ENCODE measurements at regions not wholly inside any gene's neighbourhood (a gene's known extent, or its start where the extent isn't known, plus 50 kb on each side); places are given as distances from the start of the nearest gene placed in this dataset.

DNA sequence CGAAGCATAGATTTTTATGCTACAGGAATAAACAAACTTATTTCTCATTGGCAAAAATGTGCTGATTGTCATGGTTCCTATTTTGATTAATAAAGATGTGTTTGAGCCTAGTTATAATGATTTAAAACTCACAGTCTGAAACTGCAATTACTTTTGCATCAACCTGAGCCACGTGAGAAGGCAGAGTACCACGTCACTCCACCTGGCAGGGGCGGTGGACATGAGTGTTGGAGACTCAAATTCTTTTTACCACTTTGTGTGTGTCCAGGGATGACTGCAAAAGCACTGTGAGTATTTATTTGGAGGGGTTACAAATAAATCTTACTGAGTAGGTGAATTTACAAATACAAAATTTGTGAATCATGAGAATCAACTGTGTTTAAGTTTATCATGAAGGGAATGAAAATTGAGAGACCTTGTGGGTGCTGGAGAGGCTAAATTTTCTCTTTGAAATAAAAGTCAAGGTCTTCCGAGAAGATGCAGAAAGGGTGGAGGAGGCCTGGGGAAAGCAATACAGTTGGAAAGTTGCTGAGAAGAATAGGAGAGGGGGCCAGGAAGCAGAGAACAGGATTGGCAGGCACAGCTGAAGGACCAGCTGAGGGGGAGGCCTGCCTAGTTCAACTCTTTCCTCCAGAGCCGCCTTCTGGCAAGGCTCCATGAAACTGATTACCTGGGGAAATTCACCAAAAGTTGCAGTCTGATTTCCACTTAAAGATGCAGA is 316.4 kb downstream of the MYCN start:
- DNase-seq (ENCODE audit: low spot score) (no peak), ATAC-seq (ENCODE audit: low read depth) (no peak)
- Histone ChIP-seq H3K4me1 (ENCODE audit: insufficient read depth, poor library complexity, severe bottlenecking) (no peaks in the 10 kb centered on the region), H3K9me3 (ENCODE audit: severe bottlenecking) (no peaks in the 10 kb centered on the region), H3K4me3 (ENCODE audit: severe bottlenecking) (no peak overlapping the region), H3K27ac (ENCODE audit: poor library complexity, severe bottlenecking) (no peak overlapping the region), H3K27me3 (ENCODE audit: insufficient read depth, poor library complexity, severe bottlenecking) (no peaks in the 10 kb centered on the region), H3K36me3 (ENCODE audit: low read depth) (no peaks in the 10 kb centered on the region)
- TF ChIP-seq, protein P1, sequence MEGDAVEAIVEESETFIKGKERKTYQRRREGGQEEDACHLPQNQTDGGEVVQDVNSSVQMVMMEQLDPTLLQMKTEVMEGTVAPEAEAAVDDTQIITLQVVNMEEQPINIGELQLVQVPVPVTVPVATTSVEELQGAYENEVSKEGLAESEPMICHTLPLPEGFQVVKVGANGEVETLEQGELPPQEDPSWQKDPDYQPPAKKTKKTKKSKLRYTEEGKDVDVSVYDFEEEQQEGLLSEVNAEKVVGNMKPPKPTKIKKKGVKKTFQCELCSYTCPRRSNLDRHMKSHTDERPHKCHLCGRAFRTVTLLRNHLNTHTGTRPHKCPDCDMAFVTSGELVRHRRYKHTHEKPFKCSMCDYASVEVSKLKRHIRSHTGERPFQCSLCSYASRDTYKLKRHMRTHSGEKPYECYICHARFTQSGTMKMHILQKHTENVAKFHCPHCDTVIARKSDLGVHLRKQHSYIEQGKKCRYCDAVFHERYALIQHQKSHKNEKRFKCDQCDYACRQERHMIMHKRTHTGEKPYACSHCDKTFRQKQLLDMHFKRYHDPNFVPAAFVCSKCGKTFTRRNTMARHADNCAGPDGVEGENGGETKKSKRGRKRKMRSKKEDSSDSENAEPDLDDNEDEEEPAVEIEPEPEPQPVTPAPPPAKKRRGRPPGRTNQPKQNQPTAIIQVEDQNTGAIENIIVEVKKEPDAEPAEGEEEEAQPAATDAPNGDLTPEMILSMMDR (IDR thresholded peaks at IDR 0.05; ENCODE audit: poor library complexity, severe bottlenecking), result no peak

DNA sequence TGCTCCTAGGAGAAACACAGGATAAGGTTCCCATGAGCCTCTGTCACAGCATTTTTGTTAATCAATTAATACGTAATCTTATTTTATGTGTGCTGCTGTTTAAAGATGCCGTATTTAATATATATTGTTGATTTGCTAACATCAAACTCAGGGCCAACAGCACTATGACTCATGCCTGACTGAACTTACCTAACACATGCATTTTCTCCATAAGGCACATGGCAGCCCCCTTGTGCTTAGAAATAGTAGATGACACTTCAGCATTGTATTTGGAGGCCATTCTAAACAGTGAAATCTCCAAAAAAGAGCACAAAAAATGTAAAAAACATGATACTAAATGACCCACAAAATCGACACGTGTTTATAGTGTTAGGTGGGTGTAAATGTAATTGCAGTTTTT is 314.8 kb downstream of the MYCN start:
- ATAC-seq (ENCODE audit: low read depth), result no peak
- no peak overlapping the region for H3K4me3 ChIP-seq (ENCODE audit: severe bottlenecking)
- TF ChIP-seq, protein P1 (IDR thresholded peaks at IDR 0.05; ENCODE audit: poor library complexity, severe bottlenecking), result peak; percentile 4
- H3K9me3 ChIP-seq (ENCODE audit: severe bottlenecking), result no peaks in the 10 kb centered on the region
- DNase-seq (ENCODE audit: low spot score), result no peak
- no peaks in the 10 kb centered on the region for H3K4me1 ChIP-seq (ENCODE audit: insufficient read depth, poor library complexity, severe bottlenecking)
- H3K27me3 ChIP-seq (ENCODE audit: insufficient read depth, poor library complexity, severe bottlenecking), result no peaks in the 10 kb centered on the region
- H3K36me3 ChIP-seq (ENCODE audit: low read depth), result no peaks in the 10 kb centered on the region
- H3K27ac ChIP-seq (ENCODE audit: poor library complexity, severe bottlenecking), result no peak overlapping the region

DNA sequence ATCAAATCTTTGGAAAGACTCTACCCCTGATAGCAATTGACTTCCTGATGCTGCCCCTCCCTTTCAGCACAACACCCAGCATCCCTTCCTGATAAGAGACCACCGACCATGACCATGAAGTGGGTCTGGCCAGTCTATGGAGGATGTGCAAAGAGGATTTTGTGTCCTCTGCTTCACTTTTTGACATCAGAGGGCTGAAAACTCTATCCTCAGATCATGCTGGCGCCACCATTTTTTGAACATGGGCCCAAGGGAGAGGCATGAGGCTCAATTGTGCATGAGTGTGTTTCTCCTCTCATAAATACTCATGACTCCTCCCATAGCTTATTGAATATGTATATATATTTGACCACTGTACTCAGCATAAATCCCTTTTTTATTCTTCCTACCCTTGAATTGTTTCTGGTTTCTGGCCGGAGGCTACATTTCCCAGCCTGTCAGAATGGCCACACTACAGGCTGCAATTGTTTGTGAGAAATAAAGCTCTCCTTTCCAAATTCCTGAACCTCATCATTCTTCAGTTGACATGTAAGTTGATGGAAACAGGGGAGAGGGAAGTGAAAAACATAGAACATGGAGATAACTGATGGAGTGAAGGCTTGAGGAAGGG is 314.1 kb downstream of the MYCN start:
- TF ChIP-seq, protein P1 (IDR thresholded peaks at IDR 0.05; ENCODE audit: poor library complexity, severe bottlenecking), result no peak
- DNase-seq (ENCODE audit: low spot score), result no peak
- ATAC-seq (ENCODE audit: low read depth), result no peak

DNA sequence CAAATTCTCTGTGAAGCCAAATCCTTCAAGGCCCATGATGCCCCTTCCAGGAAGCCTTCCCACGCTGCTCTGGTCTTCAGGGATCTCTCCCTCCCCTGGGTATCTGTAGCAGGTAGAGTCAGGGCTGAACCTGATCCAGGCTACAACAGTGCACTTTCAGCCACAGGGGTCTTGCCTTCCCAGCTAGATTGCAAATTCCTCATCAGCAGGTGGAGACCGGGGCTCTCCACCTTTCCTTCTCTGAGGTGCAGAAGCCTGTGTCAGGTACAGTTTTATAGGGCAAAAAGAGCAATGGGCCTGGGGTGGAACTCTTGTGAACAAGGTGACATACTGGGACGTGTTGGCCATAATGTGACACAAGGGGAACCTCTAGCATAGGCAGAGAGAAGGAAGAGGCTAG is 312.9 kb downstream of the MYCN start:
- TF ChIP-seq, protein P1 (IDR thresholded peaks at IDR 0.05; ENCODE audit: poor library complexity, severe bottlenecking), result no peak
- no peak for ATAC-seq (ENCODE audit: low read depth)

More for the DNA sequence above, 314.1 kb downstream of the MYCN start:
- Histone ChIP-seq H3K27me3 (ENCODE audit: insufficient read depth, poor library complexity, severe bottlenecking) (no peaks in the 10 kb centered on the region), H3K9me3 (ENCODE audit: severe bottlenecking) (no peaks in the 10 kb centered on the region), H3K36me3 (ENCODE audit: low read depth) (no peaks in the 10 kb centered on the region), H3K27ac (ENCODE audit: poor library complexity, severe bottlenecking) (no peak overlapping the region), H3K4me1 (ENCODE audit: insufficient read depth, poor library complexity, severe bottlenecking) (no peaks in the 10 kb centered on the region), H3K4me3 (ENCODE audit: severe bottlenecking) (no peak overlapping the region)

DNA sequence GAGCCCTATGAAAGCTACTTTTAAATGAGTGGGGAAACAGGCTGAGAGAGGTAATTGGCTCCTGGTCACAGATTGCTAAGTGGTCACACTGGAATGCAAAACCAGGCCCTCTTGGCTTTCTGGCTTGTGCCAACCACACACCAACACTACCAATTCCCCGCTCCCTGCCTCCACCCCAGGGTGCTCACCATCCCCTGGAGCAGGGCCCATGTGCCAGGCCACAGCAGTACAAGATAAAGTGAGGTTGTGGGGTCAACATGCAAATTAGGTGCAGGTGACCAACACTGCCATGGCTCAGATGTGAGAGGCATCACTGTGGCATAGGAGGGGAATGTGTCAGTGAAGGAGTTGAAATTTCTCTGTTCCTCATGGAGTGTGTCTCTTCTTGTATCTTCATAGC is 312.5 kb downstream of the MYCN start:
- Histone ChIP-seq H3K27me3 (ENCODE audit: insufficient read depth, poor library complexity, severe bottlenecking) (no peaks in the 10 kb centered on the region), H3K4me1 (ENCODE audit: insufficient read depth, poor library complexity, severe bottlenecking) (no peaks in the 10 kb centered on the region), H3K9me3 (ENCODE audit: severe bottlenecking) (no peaks in the 10 kb centered on the region), H3K36me3 (ENCODE audit: low read depth) (no peaks in the 10 kb centered on the region), H3K4me3 (ENCODE audit: severe bottlenecking) (no peak overlapping the region), H3K27ac (ENCODE audit: poor library complexity, severe bottlenecking) (no peak overlapping the region)
- TF ChIP-seq, protein P1 (IDR thresholded peaks at IDR 0.05; ENCODE audit: poor library complexity, severe bottlenecking), result no peak
- ATAC-seq (ENCODE audit: low read depth) (no peak), DNase-seq (ENCODE audit: low spot score) (no peak)

More for the DNA sequence above, 312.9 kb downstream of the MYCN start:
- Histone ChIP-seq H3K4me1 (ENCODE audit: insufficient read depth, poor library complexity, severe bottlenecking) (no peaks in the 10 kb centered on the region), H3K36me3 (ENCODE audit: low read depth) (no peaks in the 10 kb centered on the region), H3K4me3 (ENCODE audit: severe bottlenecking) (no peak overlapping the region), H3K27me3 (ENCODE audit: insufficient read depth, poor library complexity, severe bottlenecking) (no peaks in the 10 kb centered on the region), H3K9me3 (ENCODE audit: severe bottlenecking) (no peaks in the 10 kb centered on the region), H3K27ac (ENCODE audit: poor library complexity, severe bottlenecking) (no peak overlapping the region)
- DNase-seq (ENCODE audit: low spot score), result no peak

Data from RWPE2 (cell line).